ENCODE measurements at regions not wholly inside any gene's neighbourhood (a gene's known extent, or its start where the extent isn't known, plus 50 kb on each side); places are given as distances from the start of the nearest gene placed in this dataset.

DNA sequence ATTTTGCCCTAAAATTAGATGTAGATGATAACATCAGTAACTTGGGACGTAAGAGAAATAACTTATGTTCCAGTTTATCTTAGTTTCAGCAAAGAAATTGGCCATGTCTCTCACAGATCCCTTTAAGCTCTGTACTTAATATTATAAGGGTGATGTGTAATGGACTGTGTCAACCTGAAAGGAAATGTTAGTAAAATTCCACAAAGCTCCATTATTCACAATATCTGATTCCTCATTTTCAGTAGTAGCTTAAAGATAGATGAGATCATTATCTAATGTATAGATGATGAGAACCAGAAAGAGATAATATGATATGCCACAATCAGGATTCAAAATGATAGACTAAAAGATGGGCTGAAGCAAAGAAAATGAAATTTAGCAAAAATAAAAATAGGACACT, 316.8 kb upstream of the CHRM2 start:
- DNase-seq = no peak
- WGBS, 3 donors = 67 to 84% (median 75%) methylated on average over 1 of the region's 1 CpG
- H3K27ac ChIP-seq (ENCODE audit: low read depth in 1 of 3, low read length in 2 of 3) = no peak overlapping the region
- no peaks in the 10 kb centered on the region for H3K4me1 ChIP-seq (ENCODE audit: control insufficient read depth in 3 of 3, insufficient read depth in 2 of 3, low read depth in 1 of 3, low read length in 2 of 3)
- no peak overlapping the region for H3K4me3 ChIP-seq (ENCODE audit: low read depth in 1 of 3, low read length in 3 of 3)
- no peaks in the 10 kb centered on the region for H3K9me3 ChIP-seq (ENCODE audit: control insufficient read depth in 2 of 2, insufficient read depth in 1 of 2, low read depth in 1 of 2, low read length in 1 of 2)
- H3K27me3 ChIP-seq (ENCODE audit: control insufficient read depth in 3 of 3, insufficient read depth in 3 of 3, low read length in 3 of 3) = no peaks in the 10 kb centered on the region
- no peak for FAIRE-seq
- H3K36me3 ChIP-seq (ENCODE audit: control insufficient read depth in 3 of 3, insufficient read depth in 2 of 3, low read depth in 1 of 3, low read length in 3 of 3) = no peaks in the 10 kb centered on the region

DNA sequence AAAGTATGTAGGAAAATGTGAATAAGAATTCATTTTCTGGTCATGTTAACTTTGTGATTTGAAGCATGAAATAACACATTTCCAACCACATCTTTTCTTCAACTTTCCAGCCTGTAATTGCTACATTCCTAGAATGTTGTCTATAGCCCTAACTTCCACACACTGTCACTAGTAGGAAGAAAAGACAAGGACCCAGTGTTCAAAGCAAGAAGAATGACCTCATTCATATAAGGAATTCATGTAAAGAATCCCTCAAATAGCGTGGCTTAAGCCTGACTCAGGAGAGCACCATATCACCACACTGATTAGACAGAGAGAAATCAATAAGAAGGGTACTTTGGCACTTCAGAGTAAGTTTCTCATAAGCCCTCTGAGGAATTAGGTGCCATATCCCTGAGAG, 318.7 kb upstream of the CHRM2 start:
- no peak for DNase-seq
- H3K27ac ChIP-seq (ENCODE audit: low read depth in 1 of 3, low read length in 2 of 3) = no peak overlapping the region
- WGBS, 3 donors = 29 to 59% (median 38%) methylated on average over 1 of the region's 1 CpG
- H3K9me3 ChIP-seq (ENCODE audit: control insufficient read depth in 2 of 2, insufficient read depth in 1 of 2, low read depth in 1 of 2, low read length in 1 of 2) = no peaks in the 10 kb centered on the region
- no peaks in the 10 kb centered on the region for H3K4me1 ChIP-seq (ENCODE audit: control insufficient read depth in 3 of 3, insufficient read depth in 2 of 3, low read depth in 1 of 3, low read length in 2 of 3)
- no peak for FAIRE-seq
- no peaks in the 10 kb centered on the region for H3K36me3 ChIP-seq (ENCODE audit: control insufficient read depth in 3 of 3, insufficient read depth in 2 of 3, low read depth in 1 of 3, low read length in 3 of 3)
- no peaks in the 10 kb centered on the region for H3K27me3 ChIP-seq (ENCODE audit: control insufficient read depth in 3 of 3, insufficient read depth in 3 of 3, low read length in 3 of 3)
- no peak overlapping the region for H3K4me3 ChIP-seq (ENCODE audit: low read depth in 1 of 3, low read length in 3 of 3)

DNA sequence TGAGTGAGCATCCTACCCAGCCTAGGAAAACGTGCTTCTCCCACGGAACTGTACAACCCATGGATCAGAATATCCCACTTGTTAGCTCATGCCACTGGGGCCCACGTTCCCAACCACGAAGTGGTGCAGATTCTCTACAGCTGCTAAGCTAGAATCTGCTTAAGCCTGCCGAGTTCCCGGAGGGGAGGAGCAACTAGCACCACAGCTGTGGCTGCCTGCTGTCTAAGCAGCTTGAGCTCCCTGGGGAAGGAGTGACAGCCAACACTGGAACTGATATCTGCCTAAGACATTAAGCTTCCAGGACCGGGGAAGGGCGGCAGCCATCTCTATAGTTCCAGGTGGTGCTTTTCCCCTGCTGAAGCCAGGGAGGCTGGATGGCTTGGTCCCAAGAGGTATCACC, 334.7 kb upstream of the CHRM2 start:
- H3K27ac ChIP-seq (ENCODE audit: low read depth in 1 of 3, low read length in 2 of 3) = no peak overlapping the region
- WGBS, 3 donors = 68 to 87% (median 75%) methylated on average over 8 of the region's 8 CpGs

DNA sequence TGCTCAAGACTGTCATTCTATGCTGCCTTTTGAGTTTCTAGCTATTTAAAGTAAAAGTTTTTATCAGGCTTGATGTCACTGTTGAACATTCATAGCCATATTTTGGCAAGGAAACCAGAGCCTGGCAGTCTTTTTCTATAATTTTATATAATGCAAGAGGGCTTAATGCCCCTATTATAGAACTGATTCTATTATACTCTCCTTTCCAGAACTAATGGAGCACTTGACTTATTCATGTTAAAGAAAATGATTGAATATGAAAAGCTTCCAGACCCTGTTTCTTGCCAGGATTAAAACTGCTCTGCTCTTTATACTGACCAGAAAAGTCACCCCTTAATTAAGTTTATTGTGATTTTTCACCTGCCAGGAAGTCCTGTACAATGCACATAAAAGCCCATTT, 337.6 kb upstream of the CHRM2 start:
- Histone ChIP-seq H3K27ac (ENCODE audit: low read depth in 1 of 3, low read length in 2 of 3) (no peak overlapping the region), H3K27me3 (ENCODE audit: control insufficient read depth in 3 of 3, insufficient read depth in 3 of 3, low read length in 3 of 3) (no peaks in the 10 kb centered on the region), H3K4me3 (ENCODE audit: low read depth in 1 of 3, low read length in 3 of 3) (no peak overlapping the region), H3K4me1 (ENCODE audit: control insufficient read depth in 3 of 3, insufficient read depth in 2 of 3, low read depth in 1 of 3, low read length in 2 of 3) (no peaks in the 10 kb centered on the region), H3K9me3 (ENCODE audit: control insufficient read depth in 2 of 2, insufficient read depth in 1 of 2, low read depth in 1 of 2, low read length in 1 of 2) (peaks cover 3 to 24% of the 10 kb centered on the region in 2 donors), H3K36me3 (ENCODE audit: control insufficient read depth in 3 of 3, insufficient read depth in 2 of 3, low read depth in 1 of 3, low read length in 3 of 3) (no peaks in the 10 kb centered on the region)
- FAIRE-seq (no peak), DNase-seq (no peak)

More for the DNA sequence above, 334.7 kb upstream of the CHRM2 start:
- no peaks in the 10 kb centered on the region for H3K4me1 ChIP-seq (ENCODE audit: control insufficient read depth in 3 of 3, insufficient read depth in 2 of 3, low read depth in 1 of 3, low read length in 2 of 3)
- H3K9me3 ChIP-seq (ENCODE audit: control insufficient read depth in 2 of 2, insufficient read depth in 1 of 2, low read depth in 1 of 2, low read length in 1 of 2) = peaks cover 0 to 6% of the 10 kb centered on the region in 2 donors
- FAIRE-seq (no peak), DNase-seq (no peak)
- H3K36me3 ChIP-seq (ENCODE audit: control insufficient read depth in 3 of 3, insufficient read depth in 2 of 3, low read depth in 1 of 3, low read length in 3 of 3) = no peaks in the 10 kb centered on the region
- no peak overlapping the region for H3K4me3 ChIP-seq (ENCODE audit: low read depth in 1 of 3, low read length in 3 of 3)
- no peaks in the 10 kb centered on the region for H3K27me3 ChIP-seq (ENCODE audit: control insufficient read depth in 3 of 3, insufficient read depth in 3 of 3, low read length in 3 of 3)

DNA sequence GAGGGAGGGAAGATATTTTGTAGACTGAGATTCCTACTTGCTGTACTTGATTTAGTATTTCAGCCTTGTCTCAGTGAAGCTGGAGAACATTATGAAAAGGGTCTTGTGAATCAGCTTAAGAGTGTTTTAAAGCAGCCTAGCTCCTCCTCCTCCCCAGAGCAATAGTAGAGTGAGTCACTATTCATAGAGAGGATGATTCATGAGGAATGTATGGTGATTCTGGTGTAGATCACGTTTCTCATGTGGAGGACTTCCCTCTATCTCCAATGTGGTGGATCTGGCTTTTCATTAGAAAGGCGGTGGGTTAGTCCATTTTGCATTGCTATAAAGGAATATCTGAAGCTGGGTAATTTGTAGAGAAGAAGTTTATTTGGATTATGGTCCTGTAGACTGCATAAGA, 340.1 kb upstream of the CHRM2 start:
- no peaks in the 10 kb centered on the region for H3K27me3 ChIP-seq (ENCODE audit: control insufficient read depth in 3 of 3, insufficient read depth in 3 of 3, low read length in 3 of 3)
- H3K27ac ChIP-seq (ENCODE audit: low read depth in 1 of 3, low read length in 2 of 3) = no peak overlapping the region
- peaks cover 3 to 19% of the 10 kb centered on the region in 2 donors for H3K9me3 ChIP-seq (ENCODE audit: control insufficient read depth in 2 of 2, insufficient read depth in 1 of 2, low read depth in 1 of 2, low read length in 1 of 2)
- DNase-seq (no peak), FAIRE-seq (no peak)
- no peaks in the 10 kb centered on the region for H3K36me3 ChIP-seq (ENCODE audit: control insufficient read depth in 3 of 3, insufficient read depth in 2 of 3, low read depth in 1 of 3, low read length in 3 of 3)
- H3K4me3 ChIP-seq (ENCODE audit: low read depth in 1 of 3, low read length in 3 of 3) = no peak overlapping the region
- no peaks in the 10 kb centered on the region for H3K4me1 ChIP-seq (ENCODE audit: control insufficient read depth in 3 of 3, insufficient read depth in 2 of 3, low read depth in 1 of 3, low read length in 2 of 3)
- 42 to 54% (median 43%) methylated on average over 2 of the region's 2 CpGs for WGBS, 3 donors

DNA sequence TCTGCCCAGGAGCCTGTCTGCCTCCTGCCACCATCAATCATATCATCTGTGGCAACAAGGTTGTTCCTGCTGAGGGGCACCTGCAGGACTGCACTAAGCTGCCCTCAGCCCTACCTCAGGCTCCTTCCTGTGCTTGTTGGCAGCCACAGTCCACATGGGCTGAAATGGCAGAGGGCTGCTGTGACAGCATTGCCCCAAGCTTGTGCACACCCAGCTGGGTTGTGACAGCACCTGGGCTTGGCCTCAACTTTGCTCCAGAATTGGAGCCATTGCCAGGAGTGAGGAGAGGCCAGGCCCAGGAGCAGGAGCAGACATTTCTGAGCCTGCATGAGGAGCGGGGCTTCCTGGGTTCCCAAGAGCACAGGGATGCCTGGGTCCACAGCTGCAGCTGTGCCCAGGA, 340.9 kb upstream of the CHRM2 start:
- DNase-seq (no peak), FAIRE-seq (no peak)
- Histone ChIP-seq H3K36me3 (ENCODE audit: control insufficient read depth in 3 of 3, insufficient read depth in 2 of 3, low read depth in 1 of 3, low read length in 3 of 3) (no peaks in the 10 kb centered on the region), H3K27me3 (ENCODE audit: control insufficient read depth in 3 of 3, insufficient read depth in 3 of 3, low read length in 3 of 3) (no peaks in the 10 kb centered on the region), H3K4me3 (ENCODE audit: low read depth in 1 of 3, low read length in 3 of 3) (no peak overlapping the region), H3K27ac (ENCODE audit: low read depth in 1 of 3, low read length in 2 of 3) (no peak overlapping the region), H3K4me1 (ENCODE audit: control insufficient read depth in 3 of 3, insufficient read depth in 2 of 3, low read depth in 1 of 3, low read length in 2 of 3) (no peaks in the 10 kb centered on the region), H3K9me3 (ENCODE audit: control insufficient read depth in 2 of 2, insufficient read depth in 1 of 2, low read depth in 1 of 2, low read length in 1 of 2) (peaks cover 3 to 19% of the 10 kb centered on the region in 2 donors)
- 87 to 100% (median 91%) methylated on average over 1 of the region's 1 CpG for WGBS, 3 donors

DNA sequence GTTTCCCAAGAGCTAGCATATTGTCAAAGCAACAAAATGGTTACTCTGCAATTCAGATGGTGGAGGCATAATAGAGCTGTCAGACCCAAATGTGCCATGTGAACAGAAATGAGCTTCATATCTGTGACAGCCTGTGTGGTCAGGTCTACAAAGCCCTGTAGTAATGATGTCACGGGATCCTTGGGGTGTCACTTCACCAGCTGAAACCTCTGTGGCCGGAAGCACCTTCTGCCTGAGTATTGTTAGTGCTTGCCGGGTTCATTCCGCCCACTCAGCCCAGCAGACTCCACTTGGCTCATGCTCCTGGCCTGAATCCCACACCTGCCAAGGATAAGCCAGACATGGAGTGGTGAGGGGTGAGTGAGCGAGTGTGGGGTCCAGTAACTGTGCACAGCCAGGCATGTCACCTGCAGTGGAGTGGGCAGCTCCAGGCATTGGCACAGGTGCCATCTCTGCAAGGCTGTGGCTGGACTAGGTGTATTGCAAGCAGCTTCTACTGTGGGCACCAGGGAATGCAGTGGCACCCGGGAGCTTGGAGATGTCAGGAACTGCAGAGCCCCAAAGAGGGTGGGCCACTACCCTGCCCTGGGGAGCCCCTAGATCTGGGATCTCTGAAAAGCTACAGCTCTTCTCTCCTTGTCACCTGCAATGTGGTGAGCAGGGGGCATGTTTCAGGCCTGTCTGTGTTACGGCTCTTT, 341.9 kb upstream of the CHRM2 start:
- Histone ChIP-seq H3K4me3 (ENCODE audit: low read depth in 1 of 3, low read length in 3 of 3) (no peak overlapping the region), H3K4me1 (ENCODE audit: control insufficient read depth in 3 of 3, insufficient read depth in 2 of 3, low read depth in 1 of 3, low read length in 2 of 3) (no peaks in the 10 kb centered on the region), H3K9me3 (ENCODE audit: control insufficient read depth in 2 of 2, insufficient read depth in 1 of 2, low read depth in 1 of 2, low read length in 1 of 2) (peaks cover 3 to 19% of the 10 kb centered on the region in 2 donors), H3K27ac (ENCODE audit: low read depth in 1 of 3, low read length in 2 of 3) (no peak overlapping the region), H3K27me3 (ENCODE audit: control insufficient read depth in 3 of 3, insufficient read depth in 3 of 3, low read length in 3 of 3) (no peaks in the 10 kb centered on the region), H3K36me3 (ENCODE audit: control insufficient read depth in 3 of 3, insufficient read depth in 2 of 3, low read depth in 1 of 3, low read length in 3 of 3) (no peaks in the 10 kb centered on the region)
- WGBS, 3 donors = 90 to 95% (median 90%) methylated on average over 7 of the region's 7 CpGs
- FAIRE-seq (no peak), DNase-seq (no peak)

DNA sequence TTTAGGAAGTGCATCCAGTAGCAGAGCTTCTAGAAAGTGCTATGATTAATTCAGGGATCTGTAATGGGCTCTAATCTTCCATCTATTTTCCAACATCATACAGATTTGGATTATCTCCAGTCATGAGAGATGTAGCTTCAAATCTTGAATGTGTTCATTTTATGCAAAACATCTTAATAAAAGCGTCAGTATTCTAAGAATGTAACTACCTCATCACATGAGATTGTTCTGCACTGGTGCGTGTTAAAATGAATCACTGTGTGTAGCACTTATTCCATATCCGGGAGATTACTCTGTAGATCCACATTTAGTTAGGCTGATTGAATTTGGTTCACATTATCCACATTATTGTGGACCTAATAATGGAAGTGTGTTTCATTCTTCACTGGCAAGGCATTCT, 344.9 kb upstream of the CHRM2 start:
- H3K4me1 ChIP-seq (ENCODE audit: control insufficient read depth in 3 of 3, insufficient read depth in 2 of 3, low read depth in 1 of 3, low read length in 2 of 3) = no peaks in the 10 kb centered on the region
- DNase-seq (no peak), FAIRE-seq (no peak)

DNA sequence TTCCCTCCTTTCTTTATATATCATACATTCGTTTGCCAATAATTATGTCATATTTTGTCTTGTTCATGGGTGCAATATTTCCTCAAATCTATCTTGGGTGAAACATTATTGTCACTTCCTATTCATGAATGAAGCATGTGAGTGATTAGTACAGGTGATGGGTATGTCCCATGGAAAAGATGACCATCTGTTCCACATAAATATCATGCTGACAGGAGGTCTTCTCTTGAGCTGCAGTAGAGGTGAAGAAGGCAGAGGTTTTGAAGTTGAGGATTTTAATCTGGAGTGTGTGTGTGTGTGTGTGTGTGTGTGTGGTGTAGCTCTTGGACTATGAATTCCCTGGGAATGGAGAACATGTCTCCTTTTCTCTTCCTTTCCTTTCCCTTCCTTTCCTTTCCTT, 350.5 kb upstream of the CHRM2 start:
- DNase-seq (no peak), FAIRE-seq (no peak)
- no peak overlapping the region for H3K4me3 ChIP-seq (ENCODE audit: low read depth in 1 of 3, low read length in 3 of 3)
- 57 to 69% (median 63%) methylated on average over 1 of the region's 1 CpG for WGBS, 3 donors
- no peaks in the 10 kb centered on the region for H3K27me3 ChIP-seq (ENCODE audit: control insufficient read depth in 3 of 3, insufficient read depth in 3 of 3, low read length in 3 of 3)
- no peaks in the 10 kb centered on the region for H3K4me1 ChIP-seq (ENCODE audit: control insufficient read depth in 3 of 3, insufficient read depth in 2 of 3, low read depth in 1 of 3, low read length in 2 of 3)
- H3K27ac ChIP-seq (ENCODE audit: low read depth in 1 of 3, low read length in 2 of 3) = no peak overlapping the region
- H3K36me3 ChIP-seq (ENCODE audit: control insufficient read depth in 3 of 3, insufficient read depth in 2 of 3, low read depth in 1 of 3, low read length in 3 of 3) = no peaks in the 10 kb centered on the region
- H3K9me3 ChIP-seq (ENCODE audit: control insufficient read depth in 2 of 2, insufficient read depth in 1 of 2, low read depth in 1 of 2, low read length in 1 of 2) = no peaks in the 10 kb centered on the region

More for the DNA sequence above, 344.9 kb upstream of the CHRM2 start:
- H3K27me3 ChIP-seq (ENCODE audit: control insufficient read depth in 3 of 3, insufficient read depth in 3 of 3, low read length in 3 of 3) = no peaks in the 10 kb centered on the region
- no peak overlapping the region for H3K27ac ChIP-seq (ENCODE audit: low read depth in 1 of 3, low read length in 2 of 3)
- WGBS, 3 donors = 72 to 84% (median 82%) methylated on average over 3 of the region's 3 CpGs
- peaks cover 2 to 19% of the 10 kb centered on the region in 2 donors for H3K9me3 ChIP-seq (ENCODE audit: control insufficient read depth in 2 of 2, insufficient read depth in 1 of 2, low read depth in 1 of 2, low read length in 1 of 2)
- H3K4me3 ChIP-seq (ENCODE audit: low read depth in 1 of 3, low read length in 3 of 3) = no peak overlapping the region
- H3K36me3 ChIP-seq (ENCODE audit: control insufficient read depth in 3 of 3, insufficient read depth in 2 of 3, low read depth in 1 of 3, low read length in 3 of 3) = no peaks in the 10 kb centered on the region

Measured in small intestine (tissue), 7 donors.